Lower lobe of right lung (tissue), 2 donors: ENCODE measurements at regions not wholly inside any gene's neighbourhood (a gene's known extent, or its start where the extent isn't known, plus 50 kb on each side); places are given as distances from the start of the nearest gene placed in this dataset.

ENCODE experiments used
- ATAC-seq, 2 donors: fragments of 200-7000 bp; cut with Tn5 transposase; one replicate each; pipeline ENCODE4 v1.9.1; 2020 to 2022; ENCODE audit warnings: mild to moderate bottlenecking in 2 of 2, moderate library complexity in 2 of 2
- DNase-seq: peaks from one replicate; pipeline ENCODE4 v3.0.0-alpha.2; 2020
- H3K27ac ChIP-seq: fragments of 200-600 bp; one replicate; pipeline ENCODE4 v1.8.0; 2022
- H3K27me3 ChIP-seq: fragments of 200-600 bp; one replicate; pipeline ENCODE4 v1.8.0; 2022; ENCODE audit warnings: low read depth
- H3K36me3 ChIP-seq: fragments of 200-600 bp; one replicate; pipeline ENCODE4 v1.8.0; 2022; ENCODE audit warnings: mild to moderate bottlenecking
- H3K4me1 ChIP-seq: fragments of 200-600 bp; one replicate; pipeline ENCODE4 v1.8.0; 2022
- H3K4me3 ChIP-seq: fragments of 200-600 bp; one replicate; pipeline ENCODE4 v1.8.0; 2022; ENCODE audit warnings: mild to moderate bottlenecking
- H3K9me3 ChIP-seq: fragments of 200-600 bp; one replicate; pipeline ENCODE4 v1.8.0; 2022
- intact Hi-C: fragments of 100-400 bp; cut with DNase I; formaldehyde crosslinking; loops from one replicate; pipeline ENCODE4 v1.11.0; 2022
- TF ChIP-seq, protein P1 (sequence below): fragments of 200-600 bp; IDR thresholded peaks from one replicate; pipeline ENCODE4 v1.8.0; 2022; ENCODE audit warnings: antibody characterized with exemption, mild to moderate bottlenecking
- donor health status: DM: no; HTN: yes; CAD: no; lungs with severe emphysema.

DNA sequence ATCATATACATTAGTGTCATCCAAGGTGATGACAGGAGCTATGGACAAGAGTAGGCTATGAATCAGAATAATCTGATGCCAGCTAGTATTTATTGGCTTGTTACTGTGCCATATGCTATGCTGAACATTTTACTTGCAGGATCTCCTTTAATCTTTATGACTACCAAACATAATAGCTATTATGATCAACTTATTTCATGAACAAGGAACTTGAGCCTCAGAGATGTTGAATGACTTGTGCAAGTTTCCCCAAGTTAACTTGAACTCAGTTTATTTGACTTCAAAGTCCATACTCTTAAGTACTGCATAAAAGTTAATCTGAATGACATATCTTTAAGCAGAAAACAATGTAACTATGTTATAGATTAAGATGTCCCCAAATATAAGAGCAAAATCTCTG, 178.8 kb upstream of the ARHGAP20 start:
- H3K9me3 ChIP-seq = no peaks in the 10 kb centered on the region
- ATAC-seq (no peak), DNase-seq (no peak)
- intact Hi-C loops = no loop called here
- H3K27ac ChIP-seq = no peak overlapping the region
- no peak overlapping the region for H3K4me3 ChIP-seq
- TF ChIP-seq, protein P1, sequence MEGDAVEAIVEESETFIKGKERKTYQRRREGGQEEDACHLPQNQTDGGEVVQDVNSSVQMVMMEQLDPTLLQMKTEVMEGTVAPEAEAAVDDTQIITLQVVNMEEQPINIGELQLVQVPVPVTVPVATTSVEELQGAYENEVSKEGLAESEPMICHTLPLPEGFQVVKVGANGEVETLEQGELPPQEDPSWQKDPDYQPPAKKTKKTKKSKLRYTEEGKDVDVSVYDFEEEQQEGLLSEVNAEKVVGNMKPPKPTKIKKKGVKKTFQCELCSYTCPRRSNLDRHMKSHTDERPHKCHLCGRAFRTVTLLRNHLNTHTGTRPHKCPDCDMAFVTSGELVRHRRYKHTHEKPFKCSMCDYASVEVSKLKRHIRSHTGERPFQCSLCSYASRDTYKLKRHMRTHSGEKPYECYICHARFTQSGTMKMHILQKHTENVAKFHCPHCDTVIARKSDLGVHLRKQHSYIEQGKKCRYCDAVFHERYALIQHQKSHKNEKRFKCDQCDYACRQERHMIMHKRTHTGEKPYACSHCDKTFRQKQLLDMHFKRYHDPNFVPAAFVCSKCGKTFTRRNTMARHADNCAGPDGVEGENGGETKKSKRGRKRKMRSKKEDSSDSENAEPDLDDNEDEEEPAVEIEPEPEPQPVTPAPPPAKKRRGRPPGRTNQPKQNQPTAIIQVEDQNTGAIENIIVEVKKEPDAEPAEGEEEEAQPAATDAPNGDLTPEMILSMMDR = no peak
- no peaks in the 10 kb centered on the region for H3K36me3 ChIP-seq
- no peaks in the 10 kb centered on the region for H3K27me3 ChIP-seq
- H3K4me1 ChIP-seq = peaks cover 4% of the 10 kb centered on the region

DNA sequence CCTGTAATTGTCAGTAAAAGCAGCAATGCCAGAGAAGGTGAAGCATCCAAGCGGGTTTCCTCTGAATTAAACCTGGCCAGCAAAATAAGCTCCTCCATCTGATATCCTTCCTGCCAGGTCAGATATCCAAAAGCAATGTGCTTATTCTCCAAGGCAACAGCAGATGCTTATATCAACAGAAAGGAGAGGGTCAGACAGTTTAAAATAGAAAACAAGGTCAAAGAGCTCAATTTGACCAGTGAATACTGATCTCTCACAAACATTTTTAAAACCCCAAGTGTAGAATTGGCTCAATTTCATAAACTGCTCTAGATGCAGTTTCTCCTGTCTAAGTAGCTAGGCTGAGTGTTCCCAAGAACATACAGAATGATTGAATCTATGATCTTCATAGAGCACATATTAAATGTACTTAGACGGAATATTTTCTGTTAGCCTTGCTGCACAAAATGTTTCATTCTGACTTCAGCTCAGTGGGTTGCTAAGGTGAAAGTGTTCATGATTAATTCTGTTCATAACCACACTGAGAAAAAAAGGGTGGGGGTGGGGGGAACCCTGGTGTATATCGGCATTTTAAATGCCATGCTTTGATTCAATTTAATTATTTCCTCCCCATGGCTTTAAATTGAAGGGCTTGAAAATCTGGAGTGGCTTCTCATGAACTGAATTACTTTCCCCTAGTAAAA, 174.2 kb upstream of the ARHGAP20 start:
- H3K4me3 ChIP-seq = no peak overlapping the region
- no peak overlapping the region for H3K27ac ChIP-seq
- ATAC-seq (no peak), DNase-seq (no peak)
- no peaks in the 10 kb centered on the region for H3K9me3 ChIP-seq
- H3K27me3 ChIP-seq = no peaks in the 10 kb centered on the region
- no peaks in the 10 kb centered on the region for H3K36me3 ChIP-seq
- peaks cover 4% of the 10 kb centered on the region for H3K4me1 ChIP-seq
- TF ChIP-seq, protein P1 = no peak
- intact Hi-C loops = no loop called here

DNA sequence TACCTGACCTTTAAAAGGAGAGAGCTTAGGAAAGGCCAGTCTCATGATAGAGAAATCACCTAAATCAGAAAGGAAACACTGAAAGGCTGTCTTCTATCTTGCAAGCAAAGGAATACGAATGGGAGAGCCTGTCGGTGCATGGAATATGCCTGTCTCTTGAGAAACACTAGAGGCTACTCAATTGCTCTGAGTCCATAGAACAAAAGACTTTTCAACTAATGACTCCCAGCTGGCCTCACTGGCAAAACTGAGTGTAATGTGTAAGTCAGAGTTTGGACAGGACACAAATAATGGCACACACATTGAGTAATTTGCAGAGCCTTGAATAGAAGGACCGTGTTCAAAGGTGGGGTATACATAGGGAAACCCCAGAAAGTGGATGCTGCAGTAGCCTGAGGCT, 171.0 kb upstream of the ARHGAP20 start:
- Histone ChIP-seq H3K27me3 (no peaks in the 10 kb centered on the region), H3K9me3 (no peaks in the 10 kb centered on the region), H3K36me3 (no peaks in the 10 kb centered on the region), H3K4me1 (peaks cover 4% of the 10 kb centered on the region), H3K4me3 (no peak overlapping the region), H3K27ac (no peak overlapping the region)
- no peak for DNase-seq
- TF ChIP-seq, protein P1 = no peak
- intact Hi-C loops = no loop called here
- ATAC-seq = no peak

DNA sequence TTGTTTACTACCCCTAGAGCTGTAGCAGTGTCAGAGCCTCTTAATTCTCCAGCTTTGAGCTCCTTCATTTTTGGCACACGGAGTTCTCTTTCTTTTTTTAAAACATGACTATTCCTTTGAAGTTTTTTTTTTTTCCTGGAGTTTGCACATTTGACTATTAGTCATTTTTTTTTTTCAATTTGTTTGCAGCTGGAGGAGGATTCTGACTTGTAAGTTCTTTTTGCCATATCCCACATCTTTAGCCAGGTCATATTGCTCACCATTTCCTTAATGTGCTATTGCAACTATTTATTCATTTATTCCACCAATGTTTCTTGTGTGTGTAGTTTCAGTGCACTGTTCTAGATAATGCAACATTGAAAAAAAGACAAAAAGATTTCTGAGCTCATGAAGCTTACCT, 166.3 kb upstream of the ARHGAP20 start:
- Histone ChIP-seq H3K36me3 (no peaks in the 10 kb centered on the region), H3K4me1 (no peaks in the 10 kb centered on the region), H3K9me3 (no peaks in the 10 kb centered on the region), H3K27ac (no peak overlapping the region), H3K4me3 (no peak overlapping the region), H3K27me3 (no peaks in the 10 kb centered on the region)
- ATAC-seq (no peak), DNase-seq (no peak)
- intact Hi-C loops = no loop called here
- TF ChIP-seq, protein P1 = no peak

DNA sequence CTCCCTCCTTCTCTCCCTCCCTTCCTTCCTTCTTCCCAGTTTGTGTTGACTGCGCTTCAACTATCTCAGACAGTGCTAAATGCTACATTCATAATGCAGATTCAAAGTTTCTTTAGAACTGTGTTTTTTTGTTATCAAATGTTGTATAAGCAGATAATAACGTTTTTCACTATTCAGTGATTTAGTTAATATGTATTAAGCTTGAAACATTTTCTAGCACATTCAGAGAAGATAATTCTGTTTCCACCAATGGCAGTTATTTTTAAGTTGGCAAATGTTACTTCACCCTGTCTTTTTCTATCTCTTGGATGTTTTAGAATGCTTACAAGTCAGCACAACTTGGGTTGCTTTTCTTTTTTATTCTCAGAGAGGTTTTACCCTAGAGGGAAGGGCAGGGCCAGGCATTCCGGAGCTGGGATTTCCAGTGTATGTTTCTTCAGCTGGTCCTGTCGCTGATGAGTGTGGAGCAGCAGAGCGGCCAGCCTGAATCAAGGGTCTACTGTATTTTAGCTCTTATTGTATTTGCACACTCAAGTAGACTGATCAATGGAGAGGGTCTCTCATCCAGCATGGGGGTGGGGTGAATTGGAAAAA, 162.3 kb upstream of the ARHGAP20 start:
- H3K27ac ChIP-seq = no peak overlapping the region
- no peaks in the 10 kb centered on the region for H3K27me3 ChIP-seq
- no peak for ATAC-seq
- no peaks in the 10 kb centered on the region for H3K9me3 ChIP-seq
- no peaks in the 10 kb centered on the region for H3K4me1 ChIP-seq
- TF ChIP-seq, protein P1 = no peak
- no peaks in the 10 kb centered on the region for H3K36me3 ChIP-seq
- intact Hi-C loops = no loop called here
- no peak for DNase-seq
- no peak overlapping the region for H3K4me3 ChIP-seq
